D721Med (cell line): ENCODE measurements at regions not wholly inside any gene's neighbourhood (a gene's known extent, or its start where the extent isn't known, plus 50 kb on each side); places are given as distances from the start of the nearest gene placed in this dataset.
"Not testable (repeated sequence)": the region's sequence is repeated elsewhere in the genome, so short reads cannot be mapped to it uniquely, and the experiment has no call there.

Experiments
- DNase-seq: peaks from one replicate; pipeline ENCODE4 v3.0.0; 2011; ENCODE audit warnings: low spot score; ENCODE audit not compliant: insufficient read length
- FAIRE-seq: peaks from 2 replicates; lab custom pipeline; 2011; peaks lifted over from hg19 to GRCh38; lab: Jason Lieb, UNC
- CTCF ChIP-seq: IDR thresholded peaks from 2 replicates; pipeline ENCODE4 v1.5.1; 2012; ENCODE audit warnings: mild to moderate bottlenecking, control low read depth; ENCODE audit not compliant: insufficient read depth; ENCODE audit errors: missing control alignments

- FAIRE-seq (no peak), DNase-seq (no peak)
- no peak for TF ChIP-seq CTCF
Measured at GRCh38 chr11:42772886-42773285, 538.9 kb upstream of the API5 start.

- TF ChIP-seq CTCF = no peak
- FAIRE-seq (no peak), DNase-seq (no peak)
Measured at GRCh38 chr11:42773729-42774128, 538.1 kb upstream of the API5 start.

DNA sequence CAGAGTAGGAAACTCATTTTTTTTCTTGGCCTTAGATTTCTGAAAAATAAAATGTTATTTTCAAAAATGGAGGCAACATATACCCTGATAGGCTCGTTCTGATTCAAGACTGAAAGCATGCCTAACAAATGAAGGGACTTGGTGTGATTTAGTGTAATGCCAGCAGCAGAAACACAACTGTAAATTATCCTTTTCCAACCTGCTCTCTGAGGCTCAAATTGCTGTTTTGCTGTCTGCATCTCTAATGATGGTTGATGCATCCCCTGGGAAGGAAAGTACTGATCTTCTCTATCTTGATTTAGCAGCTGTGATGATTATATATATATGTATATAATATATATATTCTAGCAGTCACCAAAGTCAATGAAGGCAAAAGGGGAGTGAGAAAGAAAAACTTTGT lies 537.2 kb upstream of the API5 start:
- no peak for TF ChIP-seq CTCF
- no peak for DNase-seq
- FAIRE-seq = no peak

DNA sequence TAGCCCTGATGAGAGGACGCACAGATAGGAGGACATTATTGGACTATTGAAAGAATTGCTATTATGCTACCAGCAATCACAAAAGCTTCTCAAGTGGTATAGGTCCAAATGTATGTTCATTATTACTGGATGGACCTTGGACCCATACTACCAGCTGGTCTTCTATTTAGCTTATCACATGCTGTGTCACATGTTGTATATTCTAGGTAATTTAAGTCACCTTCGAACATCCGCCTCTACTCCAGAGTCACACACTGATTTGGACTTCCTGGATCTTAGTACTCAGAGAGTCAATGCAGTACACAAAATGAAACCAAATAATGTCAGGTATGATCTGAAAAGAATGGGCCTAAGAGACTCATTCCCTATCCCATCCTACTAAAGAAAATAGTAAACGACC lies 534.0 kb upstream of the API5 start:
- DNase-seq = no peak
- no peak for TF ChIP-seq CTCF
- no peak for FAIRE-seq

DNA sequence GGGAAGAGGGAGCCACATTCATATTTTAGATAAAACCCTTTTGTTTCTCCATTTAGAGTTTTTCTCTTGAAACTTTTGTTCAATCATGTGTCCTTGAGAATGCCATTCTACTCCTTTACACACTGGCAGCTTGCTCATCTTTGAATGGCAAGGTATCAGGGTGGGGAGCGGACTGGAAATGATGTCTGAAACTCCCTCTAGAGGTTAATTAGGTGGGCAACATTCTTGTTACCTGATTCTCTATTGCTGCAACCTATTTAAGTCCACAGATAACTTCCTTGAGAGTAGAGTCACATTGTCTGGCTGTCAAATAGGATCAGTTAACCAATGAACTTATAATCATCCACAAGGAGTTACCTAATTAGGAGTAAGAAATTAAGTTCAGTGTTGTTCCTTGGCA lies 533.6 kb upstream of the API5 start:
- FAIRE-seq = no peak
- TF ChIP-seq CTCF = no peak
- DNase-seq = no peak

GRCh38 chr11:42779555-42779954 lies 532.2 kb upstream of the API5 start:
- DNase-seq (no peak), FAIRE-seq (no peak)
- TF ChIP-seq CTCF = no peak

- DNase-seq = no peak
- FAIRE-seq = no peak
Measured at GRCh38 chr11:42786981-42787380, 524.8 kb upstream of the API5 start.

GRCh38 chr11:42795483-42795882 lies 516.3 kb upstream of the API5 start:
- not testable (repeated sequence) for DNase-seq, FAIRE-seq

More at GRCh38 chr11:42786981-42787380, 524.8 kb upstream of the API5 start:
- no peak for TF ChIP-seq CTCF
